Calu3 (cell line): ENCODE measurements at regions not wholly inside any gene's neighbourhood (a gene's known extent, or its start where the extent isn't known, plus 50 kb on each side); places are given as distances from the start of the nearest gene placed in this dataset.

ENCODE experiments used
- BruUV-seq: library from RNA; stranded (reverse); fragments of 400-500 nt; replicated peaks from 2 replicates; lab custom pipeline; 2021; lab: Mats Ljungman, UMichigan
- CTCF ChIA-PET: fragments of 300-600 bp; sonication (Branson Sonifier 250); formaldehyde crosslinking; loops from one replicate; lab custom pipeline; 2022; ENCODE audit warnings: antibody characterized with exemption; lab: Charles Lee
- DNase-seq: peaks from one replicate; pipeline ENCODE4 v3.0.0; 2022
- H3K27ac Mint-ChIP-seq: one replicate; pipeline ENCODE4 v1.8.0; 2022; ENCODE audit warnings: mixed read lengths; ENCODE audit not compliant: unreplicated experiment
- H3K27me3 Mint-ChIP-seq: one replicate; pipeline ENCODE4 v1.8.0; 2022; ENCODE audit warnings: mixed read lengths; ENCODE audit not compliant: unreplicated experiment
- H3K36me3 Mint-ChIP-seq: one replicate; pipeline ENCODE4 v1.8.0; 2022; ENCODE audit warnings: mild to moderate bottlenecking, moderate library complexity, mixed read lengths; ENCODE audit not compliant: insufficient read depth, unreplicated experiment
- H3K4me1 Mint-ChIP-seq: one replicate; pipeline ENCODE4 v1.8.0; 2022; ENCODE audit warnings: mild to moderate bottlenecking, low read depth, mixed read lengths; ENCODE audit not compliant: unreplicated experiment
- H3K4me3 Mint-ChIP-seq: one replicate; pipeline ENCODE4 v1.8.0; 2022; ENCODE audit warnings: mild to moderate bottlenecking, low read depth, moderate library complexity, mixed read lengths; ENCODE audit not compliant: unreplicated experiment
- H3K9me3 Mint-ChIP-seq: one replicate; pipeline ENCODE4 v1.8.0; 2022; ENCODE audit warnings: low read depth, mixed read lengths; ENCODE audit not compliant: unreplicated experiment
- CTCF ChIP-seq: fragments of 200-600 bp; IDR thresholded peaks from one replicate; pipeline ENCODE4 v1.8.0; 2022; ENCODE audit warnings: antibody characterized with exemption; ENCODE audit not compliant: unreplicated experiment
- intact Hi-C: fragments of 100-400 bp; cut with micrococcal nuclease; formaldehyde crosslinking; loops from one replicate; pipeline ENCODE4 v1.10.0; 2022; ENCODE audit not compliant: unreplicated experiment

GRCh38 chr5:86679949-86680348 lies 62.2 kb downstream of the COX7C start:
- DNase-seq = no peak
- no peaks in the 10 kb centered on the region for H3K36me3 Mint-ChIP-seq
- no peak for TF ChIP-seq CTCF
- no peaks in the 10 kb centered on the region for H3K27me3 Mint-ChIP-seq
- no peaks in the 10 kb centered on the region for H3K9me3 Mint-ChIP-seq
- no peak overlapping the region for H3K27ac Mint-ChIP-seq
- CTCF ChIA-PET = no interaction called here
- BruUV-seq = no TSS peak
- intact Hi-C loops = loop anchor here (5.0 to 10.0 kb wide), 4 partner anchors 133 to 505 kb away; no protein-coding TSS in a partner anchor
- no peak overlapping the region for H3K4me3 Mint-ChIP-seq
- peaks cover 9% of the 10 kb centered on the region for H3K4me1 Mint-ChIP-seq

- no TSS peak for BruUV-seq
- H3K36me3 Mint-ChIP-seq = no peaks in the 10 kb centered on the region
- H3K27me3 Mint-ChIP-seq = no peaks in the 10 kb centered on the region
- intact Hi-C loops = loop anchor here (5.0 kb wide), 1 partner anchor 198 kb away; no protein-coding TSS in a partner anchor
- H3K4me1 Mint-ChIP-seq = peaks cover 9% of the 10 kb centered on the region
- H3K27ac Mint-ChIP-seq = no peak overlapping the region
- H3K9me3 Mint-ChIP-seq = no peaks in the 10 kb centered on the region
- CTCF ChIA-PET = no interaction called here
- no peak for DNase-seq
- no peak for TF ChIP-seq CTCF
- no peak overlapping the region for H3K4me3 Mint-ChIP-seq
Measured at GRCh38 chr5:86684222-86684621, 66.5 kb downstream of the COX7C start.

- DNase-seq = no peak
- peaks cover 9% of the 10 kb centered on the region for H3K4me1 Mint-ChIP-seq
- no TSS peak for BruUV-seq
- H3K27ac Mint-ChIP-seq = no peak overlapping the region
- H3K4me3 Mint-ChIP-seq = no peak overlapping the region
- H3K36me3 Mint-ChIP-seq = no peaks in the 10 kb centered on the region
- TF ChIP-seq CTCF = no peak
- H3K9me3 Mint-ChIP-seq = no peaks in the 10 kb centered on the region
- H3K27me3 Mint-ChIP-seq = no peaks in the 10 kb centered on the region
- CTCF ChIA-PET = no interaction called here
- intact Hi-C loops = loop anchor here (5.0 kb wide), 1 partner anchor 281 kb away; no protein-coding TSS in a partner anchor
Measured at GRCh38 chr5:86686046-86686445, 68.3 kb downstream of the COX7C start.

GRCh38 chr5:86688406-86688805 lies 70.7 kb downstream of the COX7C start:
- H3K27me3 Mint-ChIP-seq = no peaks in the 10 kb centered on the region
- CTCF ChIA-PET = no interaction called here
- no peak overlapping the region for H3K4me3 Mint-ChIP-seq
- no TSS peak for BruUV-seq
- DNase-seq = no peak
- intact Hi-C loops = loop anchor here (5.0 kb wide), 1 partner anchor 279 kb away; no protein-coding TSS in a partner anchor
- TF ChIP-seq CTCF = no peak
- no peaks in the 10 kb centered on the region for H3K36me3 Mint-ChIP-seq
- no peak overlapping the region for H3K27ac Mint-ChIP-seq
- no peaks in the 10 kb centered on the region for H3K9me3 Mint-ChIP-seq
- H3K4me1 Mint-ChIP-seq = no peaks in the 10 kb centered on the region
